GOT3 (cell line): ENCODE measurements at regions not wholly inside any gene's neighbourhood (a gene's known extent, or its start where the extent isn't known, plus 50 kb on each side); places are given as distances from the start of the nearest gene placed in this dataset.
"Not testable (repeated sequence)": the region's sequence is repeated elsewhere in the genome, so short reads cannot be mapped to it uniquely, and the experiment has no call there.

Source experiments
- DNase-seq: peaks from one replicate; lab custom pipeline; 2025; ENCODE audit warnings: mixed read lengths; lab: John Stamatoyannopoulos, UW

GRCh38 chr2:185988907-185989306 is 250.3 kb downstream of the FSIP2 start:
- not testable (repeated sequence) for DNase-seq

DNA sequence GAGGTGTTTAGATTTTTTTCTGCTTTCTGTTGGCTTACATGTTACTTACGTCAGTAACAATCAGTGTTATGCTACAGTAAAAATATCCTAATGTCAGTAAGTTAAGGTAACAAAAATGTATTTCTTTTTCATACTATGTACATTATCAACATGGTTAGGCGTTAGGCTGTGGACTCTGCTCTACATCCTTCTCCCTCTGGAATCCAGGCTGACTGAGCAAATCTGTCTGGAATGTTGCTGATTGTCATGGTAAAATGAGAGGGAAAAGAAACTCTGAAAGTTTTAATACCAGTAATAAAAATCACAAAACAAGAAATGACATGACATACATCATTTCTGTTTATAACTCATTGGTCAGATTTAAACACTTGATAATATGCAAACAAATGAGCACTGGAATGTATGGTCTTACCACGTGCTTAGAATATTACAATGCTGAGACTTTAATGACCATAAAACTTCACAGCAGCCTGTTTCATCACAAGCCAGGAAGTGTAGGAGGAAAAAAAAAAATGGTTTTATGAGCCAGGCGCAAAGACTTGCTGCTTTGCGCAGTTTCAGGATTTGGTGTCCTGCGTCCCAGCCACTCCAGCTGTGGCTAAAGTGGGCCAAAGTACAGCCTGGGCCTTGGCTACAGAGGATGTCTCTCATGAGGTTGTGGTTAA is 252.4 kb downstream of the FSIP2 start:
- no peak for DNase-seq

DNA sequence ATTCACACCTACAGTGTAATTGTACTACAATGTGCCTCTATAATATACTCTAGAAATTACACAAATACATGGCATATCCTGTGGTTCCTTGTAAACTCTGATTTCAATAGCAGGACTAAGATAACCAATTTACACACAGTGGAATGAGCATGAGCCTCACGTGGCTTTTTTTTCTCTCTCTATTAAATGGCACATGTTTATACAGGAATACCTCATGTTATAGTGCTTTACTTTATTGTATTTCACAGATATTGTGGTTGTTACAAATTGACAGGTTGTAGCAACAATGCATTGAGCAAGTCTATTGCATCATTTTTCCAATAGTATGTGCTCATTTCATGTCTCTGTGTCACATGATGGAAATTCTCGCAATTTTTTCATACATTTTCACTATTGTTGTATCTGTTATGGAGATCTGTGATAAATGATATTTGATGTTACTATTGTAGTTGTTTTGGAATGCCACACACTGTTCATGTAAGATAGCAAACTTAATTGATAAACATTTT is 260.0 kb downstream of the FSIP2 start:
- DNase-seq = no peak

- no peak for DNase-seq
Observed at GRCh38 chr2:186009341-186009740, 270.7 kb downstream of the FSIP2 start.

- DNase-seq = no peak
Observed at GRCh38 chr2:186017278-186017677, 278.7 kb downstream of the FSIP2 start.

DNA sequence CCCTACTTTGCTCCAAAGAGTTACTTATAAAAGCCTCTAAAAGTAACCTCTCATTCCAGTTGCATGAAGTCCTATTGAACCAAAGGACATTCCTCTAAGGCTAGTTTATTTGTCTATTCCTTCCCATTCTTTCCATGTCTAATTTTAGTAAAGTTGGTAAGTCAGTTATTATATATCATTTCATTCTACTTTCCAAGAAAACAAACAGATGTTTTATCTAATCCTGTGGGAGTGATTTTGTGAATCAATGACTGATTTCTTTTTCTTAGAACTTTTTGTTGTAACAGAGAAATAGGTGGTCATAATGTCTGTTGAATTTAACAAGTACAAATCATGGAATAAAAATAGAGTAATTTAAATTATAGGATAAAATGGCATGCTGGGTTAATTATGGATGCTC is 286.3 kb downstream of the FSIP2 start:
- no peak for DNase-seq

DNA sequence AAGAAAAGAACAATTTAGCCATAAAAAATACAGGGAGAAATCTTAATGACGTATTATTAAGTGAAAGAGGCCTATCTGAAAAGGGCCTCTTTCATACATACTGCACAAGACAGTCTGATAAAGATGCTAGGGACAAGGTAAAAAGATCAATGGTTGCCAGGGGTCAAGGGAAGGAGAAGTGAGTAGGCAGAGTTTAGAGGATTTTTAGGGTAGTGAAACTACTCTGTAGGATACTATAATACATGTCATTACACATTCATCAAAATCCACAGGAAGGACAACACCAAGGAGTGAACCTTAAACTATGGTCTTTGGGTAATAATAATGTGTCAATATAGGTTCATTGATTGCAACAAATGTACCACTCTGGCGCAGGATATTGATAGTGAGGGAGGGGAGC is 289.3 kb downstream of the FSIP2 start:
- DNase-seq = no peak

GRCh38 chr2:186031229-186031628 is 292.6 kb downstream of the FSIP2 start:
- DNase-seq = no peak

- no peak for DNase-seq
Observed at GRCh38 chr2:186032102-186032738, 293.6 kb downstream of the FSIP2 start.

DNA sequence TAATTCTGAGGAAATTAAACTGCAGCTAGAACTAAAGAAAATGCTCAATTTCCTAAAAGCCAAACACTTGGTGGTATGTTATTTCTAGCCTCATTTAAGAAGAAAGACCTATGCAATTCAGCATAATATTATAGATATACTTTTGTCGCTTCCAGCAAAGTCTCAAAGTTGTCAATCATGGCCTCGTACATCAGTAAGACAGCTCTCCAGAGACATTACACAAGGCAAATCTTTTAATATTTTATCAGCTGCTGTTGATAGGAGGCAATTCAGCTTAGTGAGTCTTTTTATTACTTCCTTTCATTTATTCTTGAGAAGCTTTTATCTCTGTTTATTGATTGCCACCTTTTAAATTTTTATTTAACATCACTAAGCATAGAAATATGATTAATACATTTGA is 294.3 kb downstream of the FSIP2 start:
- no peak for DNase-seq

DNA sequence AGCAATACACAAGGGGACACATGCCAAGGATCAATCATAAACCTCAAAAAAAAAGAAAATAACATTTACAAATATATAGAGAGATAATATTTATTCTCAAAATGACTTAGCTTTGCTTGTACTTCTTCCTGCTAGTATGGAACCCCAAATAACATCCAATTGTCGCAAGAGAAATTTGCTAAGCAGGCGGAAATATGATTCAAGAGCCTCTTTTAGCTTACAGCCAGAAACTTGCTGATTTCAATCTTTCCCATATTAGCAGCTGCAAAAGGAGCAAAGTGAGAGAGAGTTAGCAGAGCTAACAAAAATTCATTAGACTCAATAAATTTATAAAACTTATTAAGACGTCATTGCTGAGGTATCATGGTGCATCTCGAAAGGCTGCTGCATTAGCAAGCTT is 294.9 kb downstream of the FSIP2 start:
- no peak for DNase-seq

DNA sequence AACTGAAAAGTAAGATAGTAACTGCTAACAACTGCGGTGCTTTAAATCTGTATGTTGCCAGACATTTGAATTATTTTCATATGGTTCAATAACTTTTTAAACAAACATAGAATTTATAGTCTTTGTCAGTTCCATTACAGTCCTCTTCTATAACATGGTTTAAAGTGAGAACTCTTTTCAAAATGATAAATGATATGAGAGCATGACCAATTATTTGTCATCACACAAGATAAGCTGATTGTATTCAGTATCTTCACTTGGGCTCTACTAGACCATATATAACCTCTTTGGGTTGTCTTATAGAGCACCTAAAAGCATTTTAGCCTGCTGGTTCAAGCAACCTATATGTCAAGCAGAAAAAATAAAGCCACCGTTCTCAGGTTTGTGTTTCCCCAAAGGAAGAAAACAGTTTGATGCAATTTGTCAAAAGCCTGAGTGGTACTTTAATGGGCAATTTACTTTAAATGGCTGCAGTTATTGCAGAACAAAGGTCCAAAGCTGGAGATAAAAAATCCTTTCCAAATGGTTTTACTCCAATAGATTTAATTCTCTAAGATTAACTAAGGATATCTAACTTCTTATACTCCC is 298.4 kb downstream of the FSIP2 start:
- no peak for DNase-seq

GRCh38 chr2:186042207-186043028 is 303.8 kb downstream of the FSIP2 start:
- no peak for DNase-seq

DNA sequence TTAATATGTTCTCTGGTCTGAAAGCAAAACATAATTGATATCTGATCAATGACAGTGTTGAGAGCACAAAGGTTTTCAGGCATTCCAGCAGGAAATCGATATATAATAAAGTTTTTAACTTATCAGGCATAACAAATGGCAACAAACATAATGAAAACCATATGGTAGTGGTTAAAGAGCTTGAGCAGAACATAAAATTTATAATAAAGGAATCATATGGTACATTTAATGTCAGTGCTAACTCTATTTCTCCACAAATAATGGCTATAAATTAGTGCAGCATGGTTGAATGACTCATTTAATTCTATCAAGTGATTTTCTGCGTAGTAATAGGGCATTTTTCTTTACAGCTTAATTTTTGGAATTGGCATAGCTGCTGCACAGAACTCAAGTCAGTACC is 306.2 kb downstream of the FSIP2 start:
- no peak for DNase-seq

GRCh38 chr2:186052930-186053329 is 314.3 kb downstream of the FSIP2 start:
- DNase-seq = no peak

DNA sequence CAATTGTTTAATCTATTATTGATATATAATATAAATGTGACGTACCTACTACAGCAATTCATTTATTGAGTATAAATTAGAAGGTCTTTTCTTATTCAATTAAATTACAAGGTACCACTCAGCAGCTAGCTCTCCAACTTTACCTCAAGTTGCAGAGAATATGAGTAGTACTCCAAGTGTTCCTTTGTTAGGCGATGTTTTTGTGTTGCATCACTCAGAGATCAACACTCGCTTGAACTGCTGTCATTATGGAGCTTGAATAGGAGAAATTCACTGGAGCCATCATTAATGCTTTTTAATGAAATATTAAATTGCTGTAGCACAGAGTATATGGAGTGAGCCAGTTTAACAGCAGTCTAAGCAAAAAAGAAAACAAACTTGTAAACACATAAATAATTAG is 320.0 kb downstream of the FSIP2 start:
- DNase-seq = no peak

DNA sequence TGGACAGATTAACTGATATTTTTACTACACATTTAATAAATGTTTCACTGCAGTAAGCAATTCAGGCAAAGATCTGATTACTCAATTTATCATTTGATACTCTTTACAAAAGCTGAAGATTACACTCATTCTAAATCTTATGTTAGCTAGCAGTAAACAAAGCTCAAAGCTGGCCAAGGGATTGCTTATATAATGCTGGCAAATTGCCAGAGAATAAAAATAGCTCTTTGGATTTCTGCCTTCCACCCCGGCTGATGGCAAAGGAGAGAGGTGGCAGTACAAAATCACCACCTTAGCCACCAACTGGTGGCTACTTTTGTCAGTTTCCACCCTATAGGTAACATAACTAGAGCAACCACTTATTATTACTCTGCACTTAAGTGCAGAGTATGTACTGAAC is 320.5 kb downstream of the FSIP2 start:
- DNase-seq = no peak

DNA sequence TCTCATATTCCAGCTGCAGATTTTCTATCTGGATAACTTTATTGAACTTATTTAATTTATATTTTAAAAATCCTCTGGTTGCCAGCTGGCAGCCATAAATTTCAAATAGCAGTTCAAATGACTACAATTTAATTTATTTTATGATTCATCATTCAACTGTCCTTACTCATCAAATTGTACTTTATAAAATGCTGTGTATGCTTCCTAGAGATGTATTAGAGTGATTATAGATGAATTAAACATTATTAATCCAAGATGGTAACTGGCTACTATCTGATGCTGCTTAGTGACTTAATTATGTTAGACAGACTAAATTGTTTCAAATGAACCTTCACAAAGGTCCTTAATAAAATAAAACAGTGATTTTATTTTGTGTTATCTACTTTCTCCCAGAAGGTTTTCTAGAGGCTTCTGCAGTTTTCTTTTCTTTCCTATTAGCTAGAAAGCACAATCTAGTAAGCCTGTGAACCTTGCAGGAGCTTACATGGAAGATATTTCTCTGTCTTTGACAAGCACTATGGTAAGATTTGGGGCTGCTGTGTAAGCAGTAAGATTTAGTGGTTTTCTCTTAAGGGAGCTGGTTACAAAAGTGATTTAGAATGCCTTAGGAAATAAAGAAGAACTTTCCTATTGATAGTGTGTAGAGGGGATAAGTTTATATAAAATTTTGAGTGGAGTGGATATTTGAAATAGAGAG is 322.3 kb downstream of the FSIP2 start:
- DNase-seq = no peak

GRCh38 chr2:186064507-186064906 is 325.9 kb downstream of the FSIP2 start:
- no peak for DNase-seq

- DNase-seq = no peak
Observed at GRCh38 chr2:186065491-186065890, 326.9 kb downstream of the FSIP2 start.

GRCh38 chr2:186068139-186068801 is 329.7 kb downstream of the FSIP2 start:
- no peak for DNase-seq
